ENCODE measurements at regions not wholly inside any gene's neighbourhood (a gene's known extent, or its start where the extent isn't known, plus 50 kb on each side); places are given as distances from the start of the nearest gene placed in this dataset.

DNA sequence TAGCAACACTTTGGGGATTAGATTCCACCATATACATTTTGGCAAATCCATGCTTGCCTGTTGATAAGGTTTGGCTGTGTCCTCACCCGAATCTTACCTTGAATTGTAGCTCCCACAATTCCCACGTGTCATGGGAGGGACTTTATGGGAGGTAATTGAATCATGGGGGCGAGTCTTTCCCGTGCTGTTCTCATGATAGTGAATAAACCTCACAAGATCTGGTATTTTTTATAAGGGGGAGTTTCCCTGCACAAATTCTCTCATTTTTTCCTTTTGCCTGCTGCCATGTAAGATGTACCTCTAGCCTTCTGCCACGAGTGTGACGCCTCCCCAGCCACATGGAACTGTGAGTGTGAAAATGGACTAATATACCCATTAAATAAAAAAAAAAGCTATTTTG is 265.3 kb downstream of the MRPL39 start:
- in situ Hi-C loops (cut with MboI; ENCODE audit: low sequenced_read_pairs), result no loop called here

- in situ Hi-C loops (cut with MboI; ENCODE audit: low sequenced_read_pairs), result no loop called here
These were observed 268.9 kb downstream of the MRPL39 start for GRCh38 chr21:25338415-25338814.

GRCh38 chr21:25334046-25334730 is 273.1 kb downstream of the MRPL39 start:
- in situ Hi-C loops (cut with MboI; ENCODE audit: low sequenced_read_pairs), result no loop called here

GRCh38 chr21:25331286-25331685 is 276.0 kb downstream of the MRPL39 start:
- in situ Hi-C loops (cut with MboI; ENCODE audit: low sequenced_read_pairs), result no loop called here

GRCh38 chr21:25330266-25330665 is 277.0 kb downstream of the MRPL39 start:
- in situ Hi-C loops (cut with MboI; ENCODE audit: low sequenced_read_pairs), result no loop called here

- in situ Hi-C loops (cut with MboI; ENCODE audit: low sequenced_read_pairs), result no loop called here
These were observed 278.0 kb downstream of the MRPL39 start for GRCh38 chr21:25329227-25329825.

- in situ Hi-C loops (cut with MboI; ENCODE audit: low sequenced_read_pairs), result no loop called here
These were observed 278.5 kb downstream of the MRPL39 start for GRCh38 chr21:25328736-25329135.

GRCh38 chr21:25326181-25326580 is 281.1 kb downstream of the MRPL39 start:
- in situ Hi-C loops (cut with MboI; ENCODE audit: low sequenced_read_pairs), result no loop called here

- in situ Hi-C loops (cut with MboI; ENCODE audit: low sequenced_read_pairs), result no loop called here
These were observed 282.6 kb downstream of the MRPL39 start for GRCh38 chr21:25324666-25325065.

- in situ Hi-C loops (cut with MboI; ENCODE audit: low sequenced_read_pairs), result no loop called here
These were observed 283.8 kb downstream of the MRPL39 start for GRCh38 chr21:25323356-25323949.

DNA sequence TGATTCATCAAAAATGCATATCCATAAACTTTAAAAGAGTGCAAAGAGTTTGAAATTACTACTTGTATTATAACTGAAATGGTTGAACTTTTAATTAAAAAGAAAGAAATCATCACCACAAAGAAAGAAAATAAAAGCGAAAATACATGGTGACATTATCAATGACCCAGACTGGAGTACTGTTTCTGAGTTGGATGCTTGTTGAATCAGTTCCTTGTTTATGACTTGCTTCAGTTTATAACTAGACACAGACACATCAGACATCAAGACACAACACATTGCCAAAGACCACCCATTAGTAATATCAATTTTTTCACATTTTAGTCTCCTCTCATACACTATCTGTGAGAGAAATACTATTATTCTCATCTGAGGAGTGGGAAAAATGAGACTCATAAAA is 293.0 kb downstream of the MRPL39 start:
- in situ Hi-C loops (cut with MboI; ENCODE audit: low sequenced_read_pairs), result no loop called here

- in situ Hi-C loops (cut with MboI; ENCODE audit: low sequenced_read_pairs), result no loop called here
These were observed 293.5 kb downstream of the MRPL39 start for GRCh38 chr21:25313829-25314228.

- in situ Hi-C loops (cut with MboI; ENCODE audit: low sequenced_read_pairs), result no loop called here
These were observed 299.8 kb downstream of the MRPL39 start for GRCh38 chr21:25307489-25307888.

DNA sequence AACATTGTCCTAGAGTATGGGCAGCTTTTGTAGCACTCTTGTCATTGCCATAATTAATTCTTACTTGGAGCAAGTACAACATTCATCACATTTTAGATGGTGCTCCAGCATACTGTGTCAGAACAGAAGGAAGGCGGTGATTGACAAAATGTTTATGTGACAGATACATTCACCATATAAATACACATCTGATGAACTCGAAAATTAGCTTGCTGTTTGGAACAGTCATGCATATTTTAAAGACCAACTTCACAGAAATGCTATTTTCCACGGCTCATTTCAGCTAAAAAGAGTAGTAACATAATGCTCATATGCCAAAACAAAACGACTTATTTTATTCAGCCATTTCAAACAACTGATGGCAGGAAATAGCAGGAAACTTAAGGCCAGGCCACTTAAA is 302.7 kb downstream of the MRPL39 start:
- in situ Hi-C loops (cut with MboI; ENCODE audit: low sequenced_read_pairs), result no loop called here

GRCh38 chr21:25300632-25301031 is 306.6 kb downstream of the MRPL39 start:
- in situ Hi-C loops (cut with MboI; ENCODE audit: low sequenced_read_pairs), result no loop called here

- in situ Hi-C loops (cut with MboI; ENCODE audit: low sequenced_read_pairs), result no loop called here
These were observed 308.5 kb downstream of the MRPL39 start for GRCh38 chr21:25298512-25299491.

DNA sequence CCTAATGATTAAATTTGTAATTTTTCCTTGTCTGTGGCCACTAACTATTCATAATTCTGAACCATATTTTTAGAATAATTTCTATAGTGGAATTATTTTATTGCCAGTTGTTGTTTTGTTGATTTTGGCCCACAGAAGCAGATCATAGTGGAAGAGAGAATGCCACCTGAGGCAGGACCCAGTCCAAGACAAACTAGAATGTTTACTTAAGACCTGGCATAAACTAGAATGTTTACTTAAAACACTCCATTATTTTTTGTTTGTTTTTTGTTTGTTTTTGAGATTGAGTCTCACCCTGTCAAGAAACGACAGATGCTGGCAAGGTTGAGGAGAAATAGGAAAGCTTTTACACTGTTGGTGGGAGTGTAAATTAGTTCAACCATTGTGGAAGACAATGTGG is 310.2 kb downstream of the MRPL39 start:
- in situ Hi-C loops (cut with MboI; ENCODE audit: low sequenced_read_pairs), result no loop called here

GRCh38 chr21:25296252-25296651 is 311.0 kb downstream of the MRPL39 start:
- in situ Hi-C loops (cut with MboI; ENCODE audit: low sequenced_read_pairs), result no loop called here

GRCh38 chr21:25292396-25292795 is 314.9 kb downstream of the MRPL39 start:
- in situ Hi-C loops (cut with MboI; ENCODE audit: low sequenced_read_pairs), result no loop called here

DNA sequence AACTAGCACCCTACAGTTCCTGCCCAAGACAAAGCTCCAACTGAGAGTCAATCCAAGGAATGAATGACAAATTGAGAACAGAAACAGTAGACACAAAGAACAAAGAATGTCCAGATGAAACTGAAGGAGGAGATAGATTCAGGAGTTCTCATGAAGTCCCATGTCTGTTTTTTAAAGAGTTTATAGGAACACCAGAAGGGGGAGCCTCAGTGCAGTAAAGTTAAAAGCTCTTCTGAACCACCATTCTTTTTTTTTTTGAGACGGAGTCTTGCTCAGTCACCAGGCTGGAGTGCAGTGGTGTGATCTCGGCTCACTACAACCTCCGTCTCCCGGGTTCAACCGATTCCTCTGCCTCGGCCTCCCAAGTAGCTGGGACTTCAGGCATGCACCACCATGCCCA is 323.6 kb downstream of the MRPL39 start:
- in situ Hi-C loops (cut with MboI; ENCODE audit: low sequenced_read_pairs), result no loop called here

GRCh38 chr21:25281134-25281533 is 326.1 kb downstream of the MRPL39 start:
- in situ Hi-C loops (cut with MboI; ENCODE audit: low sequenced_read_pairs), result no loop called here

All from HL-60/S4 treated with phorbol 12-myristate 13-acetate at 8.2 ng/mL for 4 days and 3 days (cell line).